ENCODE measurements at regions not wholly inside any gene's neighbourhood (a gene's known extent, or its start where the extent isn't known, plus 50 kb on each side); places are given as distances from the start of the nearest gene placed in this dataset.

DNA sequence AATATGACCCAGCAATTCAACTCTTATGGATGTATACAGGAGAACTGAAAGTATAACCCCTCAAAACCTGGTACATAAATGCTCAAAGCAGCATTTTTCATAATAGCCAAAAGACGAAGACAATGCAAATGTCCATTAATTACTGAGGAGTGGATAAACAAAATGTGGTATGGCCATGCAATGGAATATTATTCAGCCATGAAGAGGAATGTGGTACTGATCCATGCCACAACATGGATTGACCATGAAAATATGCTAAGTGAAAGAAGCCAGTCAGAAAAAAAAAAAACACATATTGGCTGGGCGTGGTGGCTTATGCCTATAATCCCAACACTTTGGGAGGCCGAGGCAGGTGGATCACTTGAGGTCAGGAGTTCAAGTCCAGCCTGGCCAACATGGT, 74.5 kb upstream of the PLS3 start:
- TF ChIP-seq, protein P1, sequence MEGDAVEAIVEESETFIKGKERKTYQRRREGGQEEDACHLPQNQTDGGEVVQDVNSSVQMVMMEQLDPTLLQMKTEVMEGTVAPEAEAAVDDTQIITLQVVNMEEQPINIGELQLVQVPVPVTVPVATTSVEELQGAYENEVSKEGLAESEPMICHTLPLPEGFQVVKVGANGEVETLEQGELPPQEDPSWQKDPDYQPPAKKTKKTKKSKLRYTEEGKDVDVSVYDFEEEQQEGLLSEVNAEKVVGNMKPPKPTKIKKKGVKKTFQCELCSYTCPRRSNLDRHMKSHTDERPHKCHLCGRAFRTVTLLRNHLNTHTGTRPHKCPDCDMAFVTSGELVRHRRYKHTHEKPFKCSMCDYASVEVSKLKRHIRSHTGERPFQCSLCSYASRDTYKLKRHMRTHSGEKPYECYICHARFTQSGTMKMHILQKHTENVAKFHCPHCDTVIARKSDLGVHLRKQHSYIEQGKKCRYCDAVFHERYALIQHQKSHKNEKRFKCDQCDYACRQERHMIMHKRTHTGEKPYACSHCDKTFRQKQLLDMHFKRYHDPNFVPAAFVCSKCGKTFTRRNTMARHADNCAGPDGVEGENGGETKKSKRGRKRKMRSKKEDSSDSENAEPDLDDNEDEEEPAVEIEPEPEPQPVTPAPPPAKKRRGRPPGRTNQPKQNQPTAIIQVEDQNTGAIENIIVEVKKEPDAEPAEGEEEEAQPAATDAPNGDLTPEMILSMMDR (IDR thresholded peaks at IDR 0.05 in 4 of 5, conservative IDR thresholded peaks at IDR 0.05 in 1 of 5): no peak
- TF ChIP-seq POLR2A (IDR thresholded peaks at IDR 0.05): no peak
